ENCODE measurements at regions not wholly inside any gene's neighbourhood (a gene's known extent, or its start where the extent isn't known, plus 50 kb on each side); places are given as distances from the start of the nearest gene placed in this dataset.
"Not testable (repeated sequence)": the region's sequence is repeated elsewhere in the genome, so short reads cannot be mapped to it uniquely, and the experiment has no call there.

- not testable (repeated sequence) for DNase-seq
Observed at GRCh38 chr4:131738991-131739390, 1410.1 kb upstream of the PCDH10 start.

- not testable (repeated sequence) for DNase-seq
Observed at GRCh38 chr4:131741836-131742235, 1407.3 kb upstream of the PCDH10 start.

DNA sequence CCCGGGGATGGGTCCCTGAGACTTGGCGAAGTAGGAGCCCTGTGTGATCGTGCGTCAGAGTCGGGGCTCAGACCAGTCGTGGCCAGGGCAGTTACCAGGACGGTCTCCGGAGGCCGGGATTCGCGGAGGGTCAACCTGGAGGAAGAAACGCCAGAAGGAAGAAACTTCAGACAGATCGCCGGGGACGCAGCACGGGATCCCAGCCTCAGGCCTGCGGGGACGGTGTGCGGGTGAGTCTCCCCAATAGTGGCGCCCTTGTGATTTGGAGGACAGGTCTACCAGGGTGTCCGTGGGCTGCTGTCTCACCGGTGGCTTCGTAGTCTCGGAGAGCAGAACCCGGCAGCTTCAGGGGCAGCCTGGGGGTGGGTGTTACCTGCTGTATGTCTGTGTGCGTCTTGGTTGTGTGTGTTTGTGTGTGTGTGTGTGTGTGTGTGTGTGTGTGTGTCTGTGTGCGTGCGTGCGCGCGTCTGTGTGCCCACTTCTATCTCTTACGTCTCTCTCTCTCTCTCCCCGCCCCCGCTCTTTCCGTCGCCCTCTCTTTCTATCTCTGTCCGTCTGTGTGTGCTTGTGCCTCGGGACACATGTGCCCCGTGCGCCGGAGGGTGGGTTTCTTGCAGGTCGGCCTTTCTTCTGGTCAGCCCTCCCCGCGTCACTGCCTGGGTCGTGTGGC is 1406.4 kb upstream of the PCDH10 start:
- DNase-seq, result not testable (repeated sequence)

GRCh38 chr4:131743348-131743747 is 1405.7 kb upstream of the PCDH10 start:
- not testable (repeated sequence) for DNase-seq

GRCh38 chr4:131747203-131747602 is 1401.9 kb upstream of the PCDH10 start:
- DNase-seq, result not testable (repeated sequence)

DNA sequence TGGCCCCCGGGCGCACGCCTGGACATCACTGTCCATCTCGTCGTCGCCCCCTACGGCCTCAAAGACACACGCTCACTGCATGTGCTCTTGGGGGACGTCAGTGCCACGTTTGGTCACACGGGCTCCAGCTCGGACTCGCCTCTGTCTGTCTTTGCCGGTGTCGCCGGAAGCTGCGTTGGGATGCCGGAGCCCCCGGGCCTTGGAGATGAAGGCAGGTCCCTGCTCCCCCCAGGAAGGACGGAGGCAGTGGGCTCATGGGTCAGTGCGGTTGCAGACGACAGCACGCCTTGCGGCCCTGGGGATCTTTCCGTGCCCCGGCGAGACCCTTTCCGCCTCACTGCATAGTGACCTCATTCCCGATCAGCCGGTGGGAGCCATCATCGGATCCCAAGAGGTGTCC is 1399.9 kb upstream of the PCDH10 start:
- not testable (repeated sequence) for DNase-seq

- DNase-seq, result not testable (repeated sequence)
Observed at GRCh38 chr4:131750006-131750405, 1399.1 kb upstream of the PCDH10 start.

DNA sequence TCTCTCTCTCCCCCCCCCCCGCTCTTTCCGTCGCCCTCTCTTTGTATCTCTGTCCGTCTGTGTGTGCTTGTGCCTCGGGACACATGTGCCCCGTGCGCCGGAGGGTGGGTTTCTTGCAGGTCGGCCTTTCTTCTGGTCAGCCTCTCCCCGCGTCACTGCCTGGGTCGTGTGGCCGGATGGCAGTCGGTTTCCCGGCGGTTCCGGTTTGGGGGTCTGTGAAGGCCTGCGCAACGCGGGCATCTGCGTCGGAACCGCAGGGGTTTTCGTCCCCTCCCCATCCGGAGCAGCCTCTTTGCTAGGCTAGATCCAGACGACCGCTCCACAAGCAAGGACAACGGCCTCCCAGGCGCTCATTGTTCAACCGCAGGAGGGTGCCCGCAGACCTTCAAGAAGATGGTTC is 1398.6 kb upstream of the PCDH10 start:
- DNase-seq, result not testable (repeated sequence)

DNA sequence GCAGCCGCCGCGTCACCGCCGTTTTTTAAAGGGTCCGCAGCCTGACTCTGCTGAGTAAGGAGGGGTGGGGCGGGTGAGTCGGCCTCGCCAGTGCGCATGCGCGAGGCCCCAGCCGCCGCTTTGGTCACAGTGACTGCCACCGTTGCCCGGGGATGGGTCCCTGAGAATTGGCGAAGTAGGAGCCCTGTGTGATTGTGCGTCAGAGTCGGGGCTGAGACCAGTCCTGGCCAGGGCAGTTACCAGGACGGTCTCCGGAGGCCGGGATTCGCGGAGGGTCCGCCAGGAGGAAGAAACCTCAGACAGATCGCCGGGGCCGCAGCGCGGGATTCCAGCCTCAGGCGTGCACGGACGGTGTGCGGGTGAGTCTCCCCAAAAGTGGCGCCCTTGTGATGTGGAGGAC is 1386.9 kb upstream of the PCDH10 start:
- not testable (repeated sequence) for DNase-seq

GRCh38 chr4:131764730-131765129 is 1384.4 kb upstream of the PCDH10 start:
- no peak for DNase-seq

GRCh38 chr4:131774382-131774781 is 1374.7 kb upstream of the PCDH10 start:
- DNase-seq, result not testable (repeated sequence)

DNA sequence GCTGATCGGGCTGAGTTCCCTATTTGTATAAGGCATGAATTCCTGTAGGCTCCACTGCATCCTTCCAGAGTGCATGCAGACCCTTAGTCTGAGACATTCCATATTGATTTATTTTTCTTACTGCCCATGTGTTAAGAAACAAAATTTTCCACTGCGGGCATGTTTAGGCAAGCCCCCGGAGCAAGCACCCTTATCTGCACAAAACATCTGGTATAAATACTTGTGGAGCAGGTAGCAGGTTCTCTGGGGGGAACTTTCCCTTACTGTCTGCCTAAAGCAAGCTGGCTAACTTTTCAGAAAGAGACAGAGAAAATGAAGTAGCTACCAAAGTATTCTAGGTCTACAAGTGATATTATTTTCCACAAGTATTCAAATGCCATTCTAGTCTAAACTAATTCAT is 1338.5 kb upstream of the PCDH10 start:
- DNase-seq, result not testable (repeated sequence)

Data from activated CD4-positive, alpha-beta T cell treated with anti-CD3 and anti-CD28 coated beads, Interleukin-2, amount 50 U/mL, for 16 hours (primary cell).